Neural cell (in vitro differentiated cells): ENCODE measurements at regions not wholly inside any gene's neighbourhood (a gene's known extent, or its start where the extent isn't known, plus 50 kb on each side); places are given as distances from the start of the nearest gene placed in this dataset.

Experiments used
- H2AFZ ChIP-seq: fragments of 200-600, 300-800 bp; sonication (generic), shearing (Covaris generic); 2 replicates; pipeline ENCODE4 v1.6.0; 2014; ENCODE audit warnings: low read depth, mild to moderate bottlenecking, antibody characterized with exemption, low read length, moderate library complexity
- H3F3A ChIP-seq: fragments of 200-600 bp; shearing (Covaris generic); 2 replicates; pipeline ENCODE4 v1.6.1; 2016; ENCODE audit warnings: mild to moderate bottlenecking, moderate library complexity, mixed read lengths, antibody characterized with exemption, low read length; ENCODE audit not compliant: insufficient read depth, poor library complexity, severe bottlenecking
- H3K27ac ChIP-seq: fragments of 200-600, 300-800 bp; sonication (generic), shearing (Covaris generic); 2 replicates; pipeline ENCODE4 v1.5.1; 2014; ENCODE audit warnings: mild to moderate bottlenecking, low read length, moderate library complexity
- H3K27me3 ChIP-seq: fragments of 300-800, 200-600 bp; sonication (generic), shearing (Covaris generic); 2 replicates; pipeline ENCODE4 v1.6.0; 2014; ENCODE audit warnings: mild to moderate bottlenecking, low read depth, low read length, moderate library complexity; ENCODE audit not compliant: insufficient read depth
- H3K36me3 ChIP-seq: fragments of 300-800, 200-600 bp; sonication (generic), shearing (Covaris generic); 2 replicates; pipeline ENCODE4 v1.5.1; 2014; ENCODE audit warnings: mild to moderate bottlenecking, antibody characterized with exemption, low read length, moderate library complexity; ENCODE audit not compliant: insufficient read depth
- H3K4me2 ChIP-seq: fragments of 300-800, 200-600 bp; sonication (generic), shearing (Covaris generic); 2 replicates; pipeline ENCODE4 v1.6.0; 2014; ENCODE audit warnings: mild to moderate bottlenecking, low read length
- H3K4me3 ChIP-seq: fragments of 300-800, 200-600 bp; sonication (generic), shearing (Covaris generic); 2 replicates; pipeline ENCODE4 v1.5.1; 2014; ENCODE audit warnings: mild to moderate bottlenecking, low read length, moderate library complexity
- H3K79me2 ChIP-seq: fragments of 200-600 bp; shearing (Covaris generic); replicated peaks from 2 replicates; pipeline ENCODE4 v1.6.0; 2014; ENCODE audit warnings: mild to moderate bottlenecking, low read length, moderate library complexity; ENCODE audit not compliant: insufficient read depth
- H3K9ac ChIP-seq: fragments of 300-800, 200-600 bp; sonication (generic), shearing (Covaris generic); 2 replicates; pipeline ENCODE4 v1.6.1; 2016; ENCODE audit warnings: mild to moderate bottlenecking, low read length, mixed read lengths
- H3K9me2 ChIP-seq: fragments of 200-600 bp; shearing (Covaris generic); 2 replicates; pipeline ENCODE4 v1.6.1; 2016; ENCODE audit warnings: mild to moderate bottlenecking, low read length, mixed read lengths; ENCODE audit not compliant: insufficient read depth
- H3K9me3 ChIP-seq: fragments of 200-600, 300-800 bp; sonication (generic), shearing (Covaris generic); 2 replicates; pipeline ENCODE4 v1.6.1; 2016; ENCODE audit warnings: mild to moderate bottlenecking, mixed run types, low read length, moderate library complexity, mixed read lengths
- H4K20me1 ChIP-seq: fragments of 200-600 bp; shearing (Covaris generic); 2 replicates; pipeline ENCODE4 v1.6.1; 2016; ENCODE audit warnings: mild to moderate bottlenecking, mixed run types; ENCODE audit not compliant: insufficient read depth
- CTCF ChIP-seq: fragments of 450-650 bp; IDR thresholded peaks from 2 replicates; pipeline ENCODE4 v1.5.1; 2014; ENCODE audit warnings: antibody characterized with exemption, mild to moderate bottlenecking, moderate library complexity; ENCODE audit not compliant: poor library complexity, severe bottlenecking
- EP300 ChIP-seq: fragments of 450-650 bp; conservative IDR thresholded peaks from 2 replicates; pipeline ENCODE4 v1.6.1; 2014; ENCODE audit warnings: antibody characterized with exemption, mild to moderate bottlenecking, moderate library complexity; ENCODE audit not compliant: poor library complexity, severe bottlenecking
- EZH2 ChIP-seq: fragments of 200-600, 300-800 bp; shearing (Covaris generic), sonication (generic); IDR thresholded peaks from 2 replicates; pipeline ENCODE4 v1.6.1; 2014; ENCODE audit warnings: antibody characterized with exemption, low read length, borderline replicate concordance, mild to moderate bottlenecking; ENCODE audit not compliant: insufficient read depth, poor library complexity, severe bottlenecking
- MXI1 ChIP-seq: fragments of 450-650 bp; conservative IDR thresholded peaks from 2 replicates; pipeline ENCODE4 v1.6.1; 2014; ENCODE audit warnings: antibody characterized with exemption, mild to moderate bottlenecking; ENCODE audit not compliant: poor library complexity, severe bottlenecking
- POLR2AphosphoS5 ChIP-seq: IDR thresholded peaks from 2 replicates; pipeline ENCODE4 v1.6.1; 2012
- RAD21 ChIP-seq: fragments of 450-650 bp; conservative IDR thresholded peaks from 2 replicates; pipeline ENCODE4 v1.6.1; 2014; ENCODE audit warnings: antibody characterized with exemption, mild to moderate bottlenecking, moderate library complexity
- SMC3 ChIP-seq: fragments of 450-650 bp; conservative IDR thresholded peaks from 2 replicates; pipeline ENCODE4 v1.6.1; 2014; ENCODE audit warnings: antibody characterized with exemption, mild to moderate bottlenecking, moderate library complexity; ENCODE audit not compliant: poor library complexity
- TAF1 ChIP-seq: IDR thresholded peaks from 2 replicates; pipeline ENCODE4 v1.6.1; 2012; ENCODE audit warnings: low read depth
- TF ChIP-seq, protein P1 (sequence below): IDR thresholded peaks from 2 replicates; pipeline ENCODE4 v1.6.1; 2012; ENCODE audit warnings: borderline replicate concordance

DNA sequence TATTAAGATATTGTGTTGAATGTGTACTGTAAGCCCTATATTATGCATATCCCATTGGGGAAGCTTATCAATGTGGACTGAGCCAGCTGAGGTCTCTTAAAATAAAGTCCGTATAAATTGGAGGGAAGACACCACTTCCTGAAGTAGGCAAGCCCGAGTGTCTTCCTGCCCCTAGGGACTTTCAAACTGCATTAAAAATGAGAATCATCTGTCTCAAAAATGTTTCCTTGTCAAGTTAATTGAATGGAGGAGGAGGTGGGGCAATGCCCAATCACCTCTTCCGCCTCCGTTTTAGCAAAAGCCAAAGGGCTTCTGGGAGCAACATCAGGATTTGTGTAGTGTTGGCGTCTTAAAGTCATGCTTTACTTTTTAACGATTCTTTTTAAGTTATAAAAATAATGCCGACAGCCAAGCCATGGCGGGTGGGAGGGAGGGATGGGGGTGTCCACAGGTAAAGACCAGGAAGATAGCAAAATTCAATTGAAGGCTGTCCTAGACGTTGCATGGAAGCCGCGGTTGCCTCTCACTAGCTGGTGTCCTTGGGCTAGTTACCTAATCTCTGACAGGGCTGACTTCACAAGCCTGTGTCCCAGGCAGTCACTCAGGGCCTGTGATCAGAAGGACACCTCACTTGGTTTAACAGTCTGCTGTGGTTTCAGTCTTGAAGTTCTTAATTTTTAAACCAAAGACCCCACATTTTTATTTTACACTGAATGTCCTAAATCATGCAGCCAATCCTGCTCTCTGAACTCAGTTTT, 524.9 kb upstream of the PROK2 start:
- no peaks in the 10 kb centered on the region for H4K20me1 ChIP-seq
- H3K27me3 ChIP-seq, result no peaks in the 10 kb centered on the region
- no peak overlapping the region for H3K9ac ChIP-seq
- H3F3A ChIP-seq, result no peaks in the 10 kb centered on the region
- H3K9me2 ChIP-seq, result no peaks in the 10 kb centered on the region
- H3K9me3 ChIP-seq, result no peaks in the 10 kb centered on the region
- no peak overlapping the region for H2AFZ ChIP-seq
- TF ChIP-seq TAF1 (no peak), CTCF (no peak), EZH2 (no peak), RAD21 (no peak), MXI1 (no peak), EP300 (no peak), POLR2AphosphoS5 (no peak), SMC3 (no peak)
- TF ChIP-seq, protein P1, sequence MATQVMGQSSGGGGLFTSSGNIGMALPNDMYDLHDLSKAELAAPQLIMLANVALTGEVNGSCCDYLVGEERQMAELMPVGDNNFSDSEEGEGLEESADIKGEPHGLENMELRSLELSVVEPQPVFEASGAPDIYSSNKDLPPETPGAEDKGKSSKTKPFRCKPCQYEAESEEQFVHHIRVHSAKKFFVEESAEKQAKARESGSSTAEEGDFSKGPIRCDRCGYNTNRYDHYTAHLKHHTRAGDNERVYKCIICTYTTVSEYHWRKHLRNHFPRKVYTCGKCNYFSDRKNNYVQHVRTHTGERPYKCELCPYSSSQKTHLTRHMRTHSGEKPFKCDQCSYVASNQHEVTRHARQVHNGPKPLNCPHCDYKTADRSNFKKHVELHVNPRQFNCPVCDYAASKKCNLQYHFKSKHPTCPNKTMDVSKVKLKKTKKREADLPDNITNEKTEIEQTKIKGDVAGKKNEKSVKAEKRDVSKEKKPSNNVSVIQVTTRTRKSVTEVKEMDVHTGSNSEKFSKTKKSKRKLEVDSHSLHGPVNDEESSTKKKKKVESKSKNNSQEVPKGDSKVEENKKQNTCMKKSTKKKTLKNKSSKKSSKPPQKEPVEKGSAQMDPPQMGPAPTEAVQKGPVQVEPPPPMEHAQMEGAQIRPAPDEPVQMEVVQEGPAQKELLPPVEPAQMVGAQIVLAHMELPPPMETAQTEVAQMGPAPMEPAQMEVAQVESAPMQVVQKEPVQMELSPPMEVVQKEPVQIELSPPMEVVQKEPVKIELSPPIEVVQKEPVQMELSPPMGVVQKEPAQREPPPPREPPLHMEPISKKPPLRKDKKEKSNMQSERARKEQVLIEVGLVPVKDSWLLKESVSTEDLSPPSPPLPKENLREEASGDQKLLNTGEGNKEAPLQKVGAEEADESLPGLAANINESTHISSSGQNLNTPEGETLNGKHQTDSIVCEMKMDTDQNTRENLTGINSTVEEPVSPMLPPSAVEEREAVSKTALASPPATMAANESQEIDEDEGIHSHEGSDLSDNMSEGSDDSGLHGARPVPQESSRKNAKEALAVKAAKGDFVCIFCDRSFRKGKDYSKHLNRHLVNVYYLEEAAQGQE, result no peak
- H3K27ac ChIP-seq, result no peak overlapping the region
- no peaks in the 10 kb centered on the region for H3K36me3 ChIP-seq
- no peaks in the 10 kb centered on the region for H3K79me2 ChIP-seq
- no peak overlapping the region for H3K4me3 ChIP-seq
- no peak overlapping the region for H3K4me2 ChIP-seq

- no peaks in the 10 kb centered on the region for H3K36me3 ChIP-seq
Observed at GRCh38 chr3:72308641-72309040, 523.7 kb upstream of the PROK2 start.

More at GRCh38 chr3:72308641-72309040, 523.7 kb upstream of the PROK2 start:
- no peaks in the 10 kb centered on the region for H3F3A ChIP-seq
- no peaks in the 10 kb centered on the region for H3K27me3 ChIP-seq
- no peaks in the 10 kb centered on the region for H4K20me1 ChIP-seq
- H3K27ac ChIP-seq, result no peak overlapping the region
- no peaks in the 10 kb centered on the region for H3K9me2 ChIP-seq
- no peak overlapping the region for H3K4me2 ChIP-seq
- H3K9ac ChIP-seq, result no peak overlapping the region
- H2AFZ ChIP-seq, result no peak overlapping the region
- H3K4me3 ChIP-seq, result no peak overlapping the region
- H3K9me3 ChIP-seq, result no peaks in the 10 kb centered on the region
- TF ChIP-seq SMC3 (no peak), CTCF (no peak), TAF1 (no peak), POLR2AphosphoS5 (no peak), RAD21 (no peak), EZH2 (no peak), MXI1 (no peak), EP300 (no peak)
- TF ChIP-seq, protein P1, result no peak
- no peaks in the 10 kb centered on the region for H3K79me2 ChIP-seq
